Endothelial cell of umbilical vein (primary cell): ENCODE measurements at regions not wholly inside any gene's neighbourhood (a gene's known extent, or its start where the extent isn't known, plus 50 kb on each side); places are given as distances from the start of the nearest gene placed in this dataset.

Source experiments
- BruUV-seq: library from RNA; stranded (reverse); fragments of 400-500 nt; replicated peaks from 2 replicates; lab custom pipeline; 2021; lab: Mats Ljungman, UMichigan
- CTCF ChIA-PET: fragments of 300-600, 350-600 bp; sonication (Branson Sonifier 250); formaldehyde crosslinking; loops from one replicate; lab custom pipeline; 2021; ENCODE audit warnings: antibody characterized with exemption, inconsistent platforms; lab: Charles Lee
- POLR2A ChIA-PET: fragments of 300-600, 350-600 bp; sonication (Branson Sonifier 250); formaldehyde crosslinking; loops from one replicate; lab custom pipeline; 2021; ENCODE audit warnings: antibody characterized with exemption, inconsistent platforms; lab: Charles Lee
- DNase-seq: peaks from one replicate; pipeline ENCODE4 v3.0.0-alpha.2; 2011; ENCODE audit warnings: low read depth, low spot score
- FAIRE-seq: peaks from 2 replicates; lab custom pipeline; 2011; peaks lifted over from hg19 to GRCh38; lab: Jason Lieb, UNC
- H2AFZ ChIP-seq: 2 replicates; pipeline ENCODE4 v1.6.0; 2012; ENCODE audit warnings: low read depth, low read length, control low read depth, inconsistent platforms
- H3K27ac ChIP-seq: 2 replicates; pipeline ENCODE4 v1.5.1; 2011; ENCODE audit warnings: low read depth, mild to moderate bottlenecking, control low read depth, low read length, moderate library complexity; ENCODE audit not compliant: insufficient read depth
- H3K27me3 ChIP-seq, 2 experiments: 2 replicates each; pipeline versions ENCODE4 v1.6.0 to v1.6.1; 2011; ENCODE audit warnings: low read length in 2 of 2, mixed read lengths in 1 of 2; ENCODE audit not compliant: control insufficient read depth in 2 of 2, insufficient read depth in 2 of 2
- H3K36me3 ChIP-seq, 2 experiments: 2 replicates in 1 of 2; 3 replicates in 1 of 2; pipeline ENCODE4 v1.5.1; 2011; ENCODE audit warnings: low read length in 2 of 2, mild to moderate bottlenecking in 1 of 2, moderate library complexity in 1 of 2; ENCODE audit not compliant: control insufficient read depth in 2 of 2, insufficient read depth in 2 of 2; ENCODE audit errors: extremely low read depth in 1 of 2
- H3K4me1 ChIP-seq: 3 replicates; pipeline ENCODE4 v1.5.1; 2011; ENCODE audit warnings: mild to moderate bottlenecking, low read length; ENCODE audit not compliant: control insufficient read depth, insufficient read depth; ENCODE audit errors: extremely low read depth
- H3K4me2 ChIP-seq: 2 replicates; pipeline ENCODE4 v1.6.1; 2011; ENCODE audit warnings: low read length, control low read depth, mixed read lengths; ENCODE audit not compliant: insufficient read depth
- H3K4me3 ChIP-seq, 3 experiments: fragments of 200-600 bp in 1 of 3; sonication (generic), shearing (Covaris generic) in 1 of 3; replicated peaks in 1 of 3; 2 replicates each; pipeline ENCODE4 v1.5.1; 2011 to 2016; ENCODE audit warnings: control low read depth in 3 of 3, low read length in 3 of 3, mild to moderate bottlenecking in 2 of 3, inconsistent platforms in 1 of 3, low read depth in 1 of 3, moderate library complexity in 1 of 3; ENCODE audit not compliant: insufficient read depth in 1 of 3
- H3K79me2 ChIP-seq: 2 replicates; pipeline ENCODE4 v1.6.0; 2012; ENCODE audit warnings: low read length, inconsistent platforms; ENCODE audit not compliant: control insufficient read depth, insufficient read depth
- H3K9ac ChIP-seq: replicated peaks from 2 replicates; pipeline ENCODE3; 2011; ENCODE audit warnings: low read length, control low read depth; ENCODE audit not compliant: insufficient read depth; ENCODE audit errors: extremely low read depth
- H3K9me1 ChIP-seq: replicated peaks from 3 replicates; pipeline ENCODE4 v1.6.0; 2011; ENCODE audit warnings: mild to moderate bottlenecking, low read length; ENCODE audit not compliant: control insufficient read depth, insufficient read depth; ENCODE audit errors: extremely low read depth
- H3K9me3 ChIP-seq: replicated peaks from 2 replicates; pipeline ENCODE4 v1.5.1; 2012; ENCODE audit warnings: low read length, inconsistent platforms; ENCODE audit not compliant: control insufficient read depth, insufficient read depth
- H4K20me1 ChIP-seq: replicated peaks from 2 replicates; pipeline ENCODE3; 2011; ENCODE audit warnings: mild to moderate bottlenecking, low read length; ENCODE audit not compliant: control insufficient read depth, insufficient read depth; ENCODE audit errors: extremely low read depth
- CTCF ChIP-seq, 2 donors: IDR thresholded peaks; 1 replicate in 1 of 2; 2 replicates in 1 of 2; pipeline ENCODE4 v1.5.1; 2011; ENCODE audit warnings: low read length in 2 of 2, mild to moderate bottlenecking in 2 of 2, moderate library complexity in 2 of 2, control low read depth in 1 of 2, inconsistent platforms in 1 of 2, low read depth in 1 of 2; ENCODE audit not compliant: insufficient read depth in 1 of 2; ENCODE audit errors: extremely low read depth in 1 of 2
- EZH2 ChIP-seq: IDR thresholded peaks from 2 replicates; pipeline ENCODE4 v1.6.1; 2012; ENCODE audit warnings: borderline replicate concordance, low read depth, mild to moderate bottlenecking, moderate library complexity, low read length, inconsistent platforms; ENCODE audit not compliant: severe bottlenecking
- FOS ChIP-seq: IDR thresholded peaks from 2 replicates; pipeline ENCODE4 v1.6.1; 2011; ENCODE audit warnings: mild to moderate bottlenecking, low read length, moderate library complexity, borderline replicate concordance; ENCODE audit not compliant: insufficient read depth
- GATA2 ChIP-seq: IDR thresholded peaks from 2 replicates; pipeline ENCODE4 v1.7.0; 2011; ENCODE audit warnings: low read depth, mild to moderate bottlenecking, moderate library complexity, mixed read lengths, low read length; ENCODE audit not compliant: insufficient read length, insufficient read depth
- MAX ChIP-seq: IDR thresholded peaks from 2 replicates; pipeline ENCODE4 v1.6.1; 2011; ENCODE audit not compliant: insufficient read depth, insufficient read length
- MYC ChIP-seq: IDR thresholded peaks from one replicate; pipeline ENCODE4 v1.6.1; 2011; ENCODE audit warnings: mild to moderate bottlenecking, low read depth, low read length
- POLR2A ChIP-seq: IDR thresholded peaks from 2 replicates; pipeline ENCODE4 v1.6.1; 2012; ENCODE audit warnings: low read depth, mild to moderate bottlenecking, control low read depth, low read length
- POLR2AphosphoS5 ChIP-seq: IDR thresholded peaks from 2 replicates; pipeline ENCODE4 v1.6.1; 2012; ENCODE audit warnings: low read depth, mild to moderate bottlenecking, control low read depth, low read length, moderate library complexity; ENCODE audit not compliant: insufficient read depth
- dilution Hi-C: fragments of 300-500 bp; cut with MboI; formaldehyde crosslinking; loops from one replicate; pipeline ENCODE4 v1.15.0; 2019; ENCODE audit warnings: low sequenced_read_pairs; ENCODE audit not compliant: extremely low pct_ligation_motif_present
- intact Hi-C: fragments of 100-400 bp; cut with micrococcal nuclease; formaldehyde crosslinking; loops from one replicate; pipeline ENCODE4 v1.10.0; 2022

GRCh38 chr1:59155351-59155750 is 141.5 kb upstream of the FGGY start:
- ChIA-PET CTCF (interaction anchor here (1.4 to 1.8 kb wide), 2 partner anchors 14 to 544 kb away, joined by 3 to 8 read pairs; no protein-coding TSS in a partner anchor), POLR2A (no interaction called here)
- Histone ChIP-seq H3K9me1 (no peaks in the 10 kb centered on the region), H3K36me3 (no peaks in the 10 kb centered on the region), H3K9ac (no peak overlapping the region), H2AFZ (no peak overlapping the region), H3K27ac (no peak overlapping the region), H3K4me1 (peaks cover 26% of the 10 kb centered on the region), H4K20me1 (no peaks in the 10 kb centered on the region), H3K4me2 (no peak overlapping the region), H3K9me3 (peaks cover 2% of the 10 kb centered on the region), H3K79me2 (no peaks in the 10 kb centered on the region), H3K27me3 (no peaks in the 10 kb centered on the region), H3K4me3 (no peak overlapping the region)
- dilution Hi-C loops (no loop called here), intact Hi-C loops (loop anchor here (10.0 kb wide), 2 partner anchors 269 to 329 kb away; no protein-coding TSS in a partner anchor)
- no peak for TF ChIP-seq POLR2A
- TF ChIP-seq GATA2: no peak
- TF ChIP-seq MYC: no peak
- FAIRE-seq (no peak), DNase-seq (no peak)
- no TSS peak for BruUV-seq

GRCh38 chr1:59156051-59156450 is 140.8 kb upstream of the FGGY start:
- FAIRE-seq: no peak
- H3K27ac ChIP-seq: no peak overlapping the region
- no peaks in the 10 kb centered on the region for H3K79me2 ChIP-seq
- no peak for TF ChIP-seq MYC
- TF ChIP-seq GATA2: no peak
- TF ChIP-seq FOS: no peak
- no peak for TF ChIP-seq CTCF (IDR thresholded peaks at IDR 0.05; ENCODE audit: extremely low read depth in 1 of 2, insufficient read depth in 1 of 2, low read depth in 1 of 2, low read length in 2 of 2)
- TF ChIP-seq MAX: no peak
- no peak for TF ChIP-seq EZH2
- TF ChIP-seq POLR2A: no peak
- no peak for TF ChIP-seq POLR2AphosphoS5
- H3K4me2 ChIP-seq: no peak overlapping the region
- no TSS peak for BruUV-seq
- dilution Hi-C loops (no loop called here), intact Hi-C loops (loop anchor here (10.0 kb wide), 2 partner anchors 269 to 329 kb away; no protein-coding TSS in a partner anchor)
- no peak overlapping the region for H3K4me3 ChIP-seq
- no peaks in the 10 kb centered on the region for H3K9me1 ChIP-seq
- ChIA-PET CTCF (interaction anchor here (1.4 to 1.8 kb wide), 2 partner anchors 13 to 543 kb away, joined by 3 to 8 read pairs; no protein-coding TSS in a partner anchor), POLR2A (no interaction called here)
- H2AFZ ChIP-seq: peak overlapping the region; percentile 36
- no peaks in the 10 kb centered on the region for H4K20me1 ChIP-seq
- no peak overlapping the region for H3K9ac ChIP-seq
- H3K27me3 ChIP-seq: no peaks in the 10 kb centered on the region
- H3K9me3 ChIP-seq: peaks cover 2% of the 10 kb centered on the region
- H3K36me3 ChIP-seq: no peaks in the 10 kb centered on the region
- H3K4me1 ChIP-seq: peaks cover 21% of the 10 kb centered on the region
- DNase-seq: no peak
